Loucy (cell line): ENCODE measurements at regions not wholly inside any gene's neighbourhood (a gene's known extent, or its start where the extent isn't known, plus 50 kb on each side); places are given as distances from the start of the nearest gene placed in this dataset.

Experiments used
- H2AFZ ChIP-seq: fragments of 200-600 bp; sonication (generic); 2 replicates; pipeline ENCODE4 v1.6.0; 2016; ENCODE audit warnings: antibody characterized with exemption, mild to moderate bottlenecking, low read length, moderate library complexity
- H3F3A ChIP-seq: fragments of 200-600 bp; 2 replicates; pipeline ENCODE4 v1.6.0; 2016; ENCODE audit warnings: antibody characterized with exemption, low read depth, mild to moderate bottlenecking
- H3K27me3 ChIP-seq: fragments of 200-600 bp; sonication (generic); 2 replicates; pipeline ENCODE4 v1.6.1; 2014; ENCODE audit warnings: low read length, mild to moderate bottlenecking; ENCODE audit not compliant: insufficient read depth, poor library complexity, severe bottlenecking
- H3K36me3 ChIP-seq: fragments of 200-600 bp; sonication (generic); 2 replicates; pipeline ENCODE4 v1.6.1; 2016; ENCODE audit warnings: low read length; ENCODE audit not compliant: insufficient read depth
- H3K4me1 ChIP-seq: fragments of 200-600 bp; sonication (generic); 2 replicates; pipeline ENCODE4 v1.5.1; 2014; ENCODE audit warnings: low read length, mild to moderate bottlenecking; ENCODE audit not compliant: insufficient read depth, poor library complexity, severe bottlenecking
- H3K4me2 ChIP-seq: fragments of 200-600 bp; sonication (generic); 2 replicates; pipeline ENCODE4 v1.6.0; 2014; ENCODE audit warnings: antibody characterized with exemption, low read length, low read depth, mild to moderate bottlenecking; ENCODE audit not compliant: poor library complexity, severe bottlenecking
- H3K4me3 ChIP-seq: fragments of 200-600 bp; sonication (generic); 2 replicates; pipeline ENCODE4 v1.5.1; 2014; ENCODE audit warnings: low read length, mild to moderate bottlenecking, mixed read lengths; ENCODE audit not compliant: poor library complexity, severe bottlenecking
- H3K79me2 ChIP-seq: fragments of 200-600 bp; sonication (generic); 2 replicates; pipeline ENCODE4 v1.6.1; 2014; ENCODE audit warnings: low read length; ENCODE audit not compliant: insufficient read depth
- H3K9ac ChIP-seq: fragments of 200-600 bp; sonication (generic); 2 replicates; pipeline ENCODE4 v1.6.0; 2014; ENCODE audit warnings: mild to moderate bottlenecking, low read depth, low read length, moderate library complexity; ENCODE audit not compliant: poor library complexity, severe bottlenecking
- H3K9me2 ChIP-seq: fragments of 200-600 bp; sonication (generic); replicated peaks from 2 replicates; pipeline ENCODE4 v1.6.1; 2016; ENCODE audit warnings: low read depth, low read length, mixed read lengths
- H3K9me3 ChIP-seq: fragments of 200-600 bp; sonication (generic); 2 replicates; pipeline ENCODE4 v1.6.1; 2014; ENCODE audit warnings: mild to moderate bottlenecking, antibody characterized with exemption, low read length, low read depth; ENCODE audit not compliant: insufficient read depth
- H4K20me1 ChIP-seq: fragments of 200-600 bp; sonication (generic); 2 replicates; pipeline ENCODE4 v1.6.0; 2014; ENCODE audit warnings: antibody characterized with exemption, low read length, mild to moderate bottlenecking; ENCODE audit not compliant: insufficient read depth, poor library complexity, severe bottlenecking
- CTCF ChIP-seq: fragments of 200-600 bp; sonication (generic); conservative IDR thresholded peaks from 2 replicates; pipeline ENCODE4 v1.5.1; 2014; ENCODE audit warnings: mild to moderate bottlenecking, antibody characterized with exemption, low read length
- EZH2phosphoT487 ChIP-seq: fragments of 200-600 bp; IDR thresholded peaks from 2 replicates; pipeline ENCODE4 v1.6.1; 2018; ENCODE audit warnings: antibody characterized with exemption, mild to moderate bottlenecking, moderate library complexity, borderline replicate concordance

- peaks cover 44% of the 10 kb centered on the region for H3K4me1 ChIP-seq
- H3K9me3 ChIP-seq, result no peaks in the 10 kb centered on the region
- H3K4me2 ChIP-seq, result no peak overlapping the region
- no peaks in the 10 kb centered on the region for H3F3A ChIP-seq
- H3K36me3 ChIP-seq, result peaks cover 6% of the 10 kb centered on the region; the same call in 1 of the 2 replicates
- H4K20me1 ChIP-seq, result no peaks in the 10 kb centered on the region
- no peaks in the 10 kb centered on the region for H3K27me3 ChIP-seq
- H3K4me3 ChIP-seq, result no peak overlapping the region
- H3K79me2 ChIP-seq, result no peaks in the 10 kb centered on the region
- TF ChIP-seq EZH2phosphoT487, result no peak
- no peak for TF ChIP-seq CTCF
- H3K9ac ChIP-seq, result no peak overlapping the region
- H2AFZ ChIP-seq, result no peak overlapping the region
- H3K9me2 ChIP-seq, result no peaks in the 10 kb centered on the region
Observed at GRCh38 chr2:144208924-144209323, 311.0 kb downstream of the ZEB2 start.

DNA sequence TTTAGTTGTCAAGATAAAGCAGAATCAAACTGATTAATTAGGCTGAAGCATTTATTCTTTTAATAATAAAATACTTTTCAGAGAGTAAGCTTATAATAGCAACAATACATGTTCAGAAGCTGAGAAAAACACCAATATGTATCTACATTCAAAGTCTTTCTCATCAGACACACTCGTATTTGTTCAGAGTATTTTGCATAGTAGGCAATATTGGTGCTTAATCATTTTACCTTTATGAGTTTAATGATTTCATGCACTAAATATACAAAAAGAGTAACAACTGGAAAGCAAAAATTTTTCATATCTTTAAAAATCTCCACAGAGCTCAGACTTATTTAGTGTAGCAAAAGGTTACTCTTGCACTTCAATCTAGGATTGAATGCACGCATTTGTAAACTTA, 313.9 kb downstream of the ZEB2 start:
- Histone ChIP-seq H3K4me2 (no peak overlapping the region), H3F3A (no peaks in the 10 kb centered on the region), H4K20me1 (no peaks in the 10 kb centered on the region), H3K4me3 (no peak overlapping the region), H3K79me2 (no peaks in the 10 kb centered on the region), H3K36me3 (peaks cover 6% of the 10 kb centered on the region; the same call in 1 of the 2 replicates), H3K9ac (no peak overlapping the region), H3K9me2 (no peaks in the 10 kb centered on the region), H2AFZ (no peak overlapping the region), H3K9me3 (no peaks in the 10 kb centered on the region), H3K4me1 (peaks cover 31% of the 10 kb centered on the region), H3K27me3 (no peaks in the 10 kb centered on the region)
- TF ChIP-seq CTCF, result no peak
- TF ChIP-seq EZH2phosphoT487, result no peak

DNA sequence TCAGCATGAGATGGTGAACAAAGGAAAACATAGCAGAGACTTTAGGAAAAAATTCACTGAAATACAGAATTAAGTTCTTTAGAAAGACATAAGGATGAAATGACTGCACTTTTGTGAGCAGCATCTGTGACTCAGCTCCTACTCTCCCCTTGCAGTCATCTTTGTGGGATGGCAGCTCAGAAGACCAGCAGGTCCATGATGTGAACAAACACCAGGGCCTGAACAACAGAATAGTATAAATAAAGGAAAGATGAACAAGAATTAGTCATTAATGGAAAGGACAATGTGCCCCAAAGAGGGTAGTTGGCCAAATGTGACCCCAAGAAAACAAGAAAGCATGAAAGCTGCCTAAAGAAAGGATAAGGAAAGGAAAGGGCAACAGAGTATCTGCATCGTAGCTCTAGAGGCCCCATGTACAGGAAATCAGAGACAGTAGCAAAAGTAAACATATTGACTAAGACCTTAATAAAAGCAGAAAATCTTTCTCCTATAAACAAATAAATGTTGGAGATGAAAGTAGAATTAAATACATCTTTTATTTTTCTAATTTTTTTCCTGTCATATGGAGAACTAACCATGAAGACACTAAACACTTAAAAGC, 318.0 kb downstream of the ZEB2 start:
- no peaks in the 10 kb centered on the region for H3F3A ChIP-seq
- H3K36me3 ChIP-seq, result no peaks in the 10 kb centered on the region; the same call in 1 of the 2 replicates
- TF ChIP-seq EZH2phosphoT487 (no peak), CTCF (no peak)
- 0 out of 2 replicates have a peak overlapping the region, but pooled peaks have one; percentile 3 for H2AFZ ChIP-seq
- no peak overlapping the region for H3K9ac ChIP-seq
- H3K9me3 ChIP-seq, result no peaks in the 10 kb centered on the region
- H3K4me2 ChIP-seq, result no peak overlapping the region
- no peaks in the 10 kb centered on the region for H4K20me1 ChIP-seq
- no peak overlapping the region for H3K4me3 ChIP-seq
- no peaks in the 10 kb centered on the region for H3K9me2 ChIP-seq
- no peaks in the 10 kb centered on the region for H3K27me3 ChIP-seq
- peaks cover 10% of the 10 kb centered on the region for H3K4me1 ChIP-seq
- H3K79me2 ChIP-seq, result no peaks in the 10 kb centered on the region
